ENCODE measurements at regions not wholly inside any gene's neighbourhood (a gene's known extent, or its start where the extent isn't known, plus 50 kb on each side); places are given as distances from the start of the nearest gene placed in this dataset.

GRCh38 chr14:104245723-104246122 lies 107.3 kb downstream of the KIF26A start:
- DNase-seq (ENCODE audit: extremely low read depth, low read depth): no peak
- no peak for TF ChIP-seq CTCF (IDR thresholded peaks at IDR 0.05; ENCODE audit: low read depth, low read length, missing control alignments)
- no peak overlapping the region for H3K4me3 ChIP-seq (replicated peaks; ENCODE audit: low read depth, low read length)

GRCh38 chr14:104246401-104247335 lies 108.3 kb downstream of the KIF26A start:
- no peak for DNase-seq (ENCODE audit: extremely low read depth, low read depth)
- TF ChIP-seq CTCF (IDR thresholded peaks at IDR 0.05; ENCODE audit: low read depth, low read length, missing control alignments): no peak
- H3K4me3 ChIP-seq (replicated peaks; ENCODE audit: low read depth, low read length): no peak overlapping the region

- no peak overlapping the region for H3K4me3 ChIP-seq (replicated peaks; ENCODE audit: low read depth, low read length)
- no peak for DNase-seq (ENCODE audit: extremely low read depth, low read depth)
- no peak for TF ChIP-seq CTCF (IDR thresholded peaks at IDR 0.05; ENCODE audit: low read depth, low read length, missing control alignments)
Observed at GRCh38 chr14:104247336-104248202, 109.2 kb downstream of the KIF26A start.

- H3K4me3 ChIP-seq (replicated peaks; ENCODE audit: low read depth, low read length): no peak overlapping the region
- DNase-seq (ENCODE audit: extremely low read depth, low read depth): no peak
- TF ChIP-seq CTCF (IDR thresholded peaks at IDR 0.05; ENCODE audit: low read depth, low read length, missing control alignments): no peak
Observed at GRCh38 chr14:104248203-104249055, 110.0 kb downstream of the KIF26A start.

- TF ChIP-seq CTCF (IDR thresholded peaks at IDR 0.05; ENCODE audit: low read depth, low read length, missing control alignments): no peak
Observed at GRCh38 chr14:104249089-104249488, 110.7 kb downstream of the KIF26A start.

GRCh38 chr14:104249706-104250105 lies 111.3 kb downstream of the KIF26A start:
- DNase-seq (ENCODE audit: extremely low read depth, low read depth): no peak
- TF ChIP-seq CTCF (IDR thresholded peaks at IDR 0.05; ENCODE audit: low read depth, low read length, missing control alignments): no peak
- no peak overlapping the region for H3K4me3 ChIP-seq (replicated peaks; ENCODE audit: low read depth, low read length)

More at GRCh38 chr14:104249089-104249488, 110.7 kb downstream of the KIF26A start:
- no peak overlapping the region for H3K4me3 ChIP-seq (replicated peaks; ENCODE audit: low read depth, low read length)
- no peak for DNase-seq (ENCODE audit: extremely low read depth, low read depth)
